ENCODE measurements at regions not wholly inside any gene's neighbourhood (a gene's known extent, or its start where the extent isn't known, plus 50 kb on each side); places are given as distances from the start of the nearest gene placed in this dataset.

- no peaks in the 10 kb centered on the region for H3K9me3 ChIP-seq
- 50 to 68% methylated on average over 5 to 10 of the region's 11 CpGs for WGBS, 2 donors (ENCODE audit: low coverage in 1 of 2)
- peak; percentile 59 for DNase-seq
Measured at GRCh38 chr1:22255341-22256212, 112.7 kb upstream of the WNT4 start.

DNA sequence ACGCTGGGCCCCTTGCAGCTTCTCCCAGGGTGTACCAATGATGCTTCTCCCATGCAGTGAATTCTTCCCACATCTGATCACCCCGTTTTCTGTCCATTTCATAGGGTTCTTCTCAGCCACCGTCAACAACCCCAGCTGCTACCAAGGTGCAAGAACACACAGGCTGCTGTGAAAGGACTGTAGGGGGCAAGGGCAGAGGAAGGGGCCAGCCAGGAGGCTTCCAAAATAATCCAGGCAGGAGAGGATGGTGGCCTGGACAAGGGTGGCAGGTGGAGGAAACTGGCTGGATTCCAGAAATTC lies 113.3 kb upstream of the WNT4 start:
- Histone ChIP-seq H3K4me3 (no peak overlapping the region), H3K4me1 (peaks cover 0 to 59% (median 26%) of the 10 kb centered on the region in 4 donors), H3K9me3 (no peaks in the 10 kb centered on the region), H3K27me3 (no peaks in the 10 kb centered on the region), H3K36me3 (no peaks in the 10 kb centered on the region), H3K27ac (peak overlapping the region; percentile 45 to 79 (median 54))
- WGBS, 2 donors (ENCODE audit: low coverage in 1 of 2), result 67% methylated on average over 3 of the region's 3 CpGs; no CpG with 5 or more reads in 1 of the 2 donors
- intact Hi-C loops (cut with DNase I; ENCODE audit: low total_unique reads), result no loop called here
- TF ChIP-seq POLR2AphosphoS5 (IDR thresholded peaks at IDR 0.05) (no peak), EP300 (IDR thresholded peaks at IDR 0.05; ENCODE audit: low read depth) (no peak), POLR2A (IDR thresholded peaks at IDR 0.05) (no peak)
- TF ChIP-seq, protein P1, sequence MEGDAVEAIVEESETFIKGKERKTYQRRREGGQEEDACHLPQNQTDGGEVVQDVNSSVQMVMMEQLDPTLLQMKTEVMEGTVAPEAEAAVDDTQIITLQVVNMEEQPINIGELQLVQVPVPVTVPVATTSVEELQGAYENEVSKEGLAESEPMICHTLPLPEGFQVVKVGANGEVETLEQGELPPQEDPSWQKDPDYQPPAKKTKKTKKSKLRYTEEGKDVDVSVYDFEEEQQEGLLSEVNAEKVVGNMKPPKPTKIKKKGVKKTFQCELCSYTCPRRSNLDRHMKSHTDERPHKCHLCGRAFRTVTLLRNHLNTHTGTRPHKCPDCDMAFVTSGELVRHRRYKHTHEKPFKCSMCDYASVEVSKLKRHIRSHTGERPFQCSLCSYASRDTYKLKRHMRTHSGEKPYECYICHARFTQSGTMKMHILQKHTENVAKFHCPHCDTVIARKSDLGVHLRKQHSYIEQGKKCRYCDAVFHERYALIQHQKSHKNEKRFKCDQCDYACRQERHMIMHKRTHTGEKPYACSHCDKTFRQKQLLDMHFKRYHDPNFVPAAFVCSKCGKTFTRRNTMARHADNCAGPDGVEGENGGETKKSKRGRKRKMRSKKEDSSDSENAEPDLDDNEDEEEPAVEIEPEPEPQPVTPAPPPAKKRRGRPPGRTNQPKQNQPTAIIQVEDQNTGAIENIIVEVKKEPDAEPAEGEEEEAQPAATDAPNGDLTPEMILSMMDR (IDR thresholded peaks at IDR 0.05), result no peak
- in situ Hi-C loops (cut with MboI; ENCODE audit: low pct_ligation_motif_present in 1 of 4, low pct_unique_long_range_greater_than_20kb in 1 of 4, low sequenced_read_pairs in 3 of 4), result no loop called here
- no peak for DNase-seq

More at GRCh38 chr1:22255341-22256212, 112.7 kb upstream of the WNT4 start:
- in situ Hi-C loops (cut with MboI; ENCODE audit: low pct_ligation_motif_present in 1 of 4, low pct_unique_long_range_greater_than_20kb in 1 of 4, low sequenced_read_pairs in 3 of 4) (no loop called here), intact Hi-C loops (cut with DNase I; ENCODE audit: low total_unique reads) (no loop called here)
- Histone ChIP-seq H3K27me3 (no peaks in the 10 kb centered on the region), H3K4me3 (no peak overlapping the region), H3K36me3 (no peaks in the 10 kb centered on the region), H3K27ac (peak overlapping the region; percentile 45 to 79 (median 54)), H3K4me1 (peaks cover 0 to 58% (median 26%) of the 10 kb centered on the region in 4 donors)
- no peak for TF ChIP-seq POLR2AphosphoS5 (IDR thresholded peaks at IDR 0.05)
- TF ChIP-seq POLR2A (IDR thresholded peaks at IDR 0.05), result no peak

GRCh38 chr1:22257290-22258275 lies 114.7 kb upstream of the WNT4 start:
- Histone ChIP-seq H3K27ac (peak overlapping the region; percentile 72 to 81 (median 77)), H3K4me1 (peaks cover 0 to 73% (median 29%) of the 10 kb centered on the region in 4 donors), H3K36me3 (no peaks in the 10 kb centered on the region), H3K27me3 (no peaks in the 10 kb centered on the region), H3K4me3 (no peak overlapping the region), H3K9me3 (no peaks in the 10 kb centered on the region)
- WGBS, 2 donors (ENCODE audit: low coverage in 1 of 2), result 40 to 46% methylated on average over 7 to 32 of the region's 32 CpGs
- TF ChIP-seq EP300 (IDR thresholded peaks at IDR 0.05; ENCODE audit: low read depth) (no peak), POLR2A (IDR thresholded peaks at IDR 0.05) (peak; percentile 7), POLR2AphosphoS5 (IDR thresholded peaks at IDR 0.05) (peak; percentile 32 to 57 (median 56))
- TF ChIP-seq, protein P1 (IDR thresholded peaks at IDR 0.05), result no peak
- in situ Hi-C loops (cut with MboI; ENCODE audit: low pct_ligation_motif_present in 1 of 4, low pct_unique_long_range_greater_than_20kb in 1 of 4, low sequenced_read_pairs in 3 of 4), result no loop called here
- DNase-seq, result peak; percentile 57
- intact Hi-C loops (cut with DNase I; ENCODE audit: low total_unique reads), result no loop called here

- no peaks in the 10 kb centered on the region for H3K9me3 ChIP-seq
- peaks cover 3% of the 10 kb centered on the region for H3K27me3 ChIP-seq
- H3K27ac ChIP-seq, result peak overlapping the region; percentile 72 to 81 (median 77)
- 56% methylated on average over 6 of the region's 6 CpGs; no CpG with 5 or more reads in 1 of the 2 donors for WGBS, 2 donors (ENCODE audit: low coverage in 1 of 2)
- in situ Hi-C loops (cut with MboI; ENCODE audit: low pct_ligation_motif_present in 1 of 4, low pct_unique_long_range_greater_than_20kb in 1 of 4, low sequenced_read_pairs in 3 of 4), result no loop called here
- H3K4me3 ChIP-seq, result no peak overlapping the region
- DNase-seq, result no peak
- no peaks in the 10 kb centered on the region for H3K36me3 ChIP-seq
- peaks cover 0 to 78% (median 29%) of the 10 kb centered on the region in 4 donors for H3K4me1 ChIP-seq
- TF ChIP-seq, protein P1 (IDR thresholded peaks at IDR 0.05), result no peak
- TF ChIP-seq POLR2A (IDR thresholded peaks at IDR 0.05) (no peak), EP300 (IDR thresholded peaks at IDR 0.05; ENCODE audit: low read depth) (no peak), POLR2AphosphoS5 (IDR thresholded peaks at IDR 0.05) (no peak)
- intact Hi-C loops (cut with DNase I; ENCODE audit: low total_unique reads), result no loop called here
Measured at GRCh38 chr1:22258698-22259097, 115.8 kb upstream of the WNT4 start.
